A673 (cell line): ENCODE measurements at regions not wholly inside any gene's neighbourhood (a gene's known extent, or its start where the extent isn't known, plus 50 kb on each side); places are given as distances from the start of the nearest gene placed in this dataset.

Source experiments
- BruUV-seq: library from RNA; stranded (reverse); fragments of 400-500 nt; replicated peaks from 2 replicates; lab custom pipeline; 2021; lab: Mats Ljungman, UMichigan
- CTCF ChIA-PET: fragments of 300-600 bp; sonication (Branson Sonifier 250); formaldehyde crosslinking; loops from one replicate; lab custom pipeline; 2022; ENCODE audit warnings: antibody characterized with exemption; lab: Charles Lee
- POLR2A ChIA-PET: fragments of 300-600 bp; sonication (Branson Sonifier 250); formaldehyde crosslinking; loops from one replicate; lab custom pipeline; 2022; ENCODE audit warnings: antibody characterized with exemption; ENCODE audit not compliant: low non-redundant PET; lab: Charles Lee
- DNase-seq: peaks from one replicate; pipeline ENCODE4 v3.0.0-alpha.2; 2015; ENCODE audit warnings: low spot score
- H3K27ac ChIP-seq: fragments of 200-600 bp; sonication (generic); 2 replicates; pipeline ENCODE4 v1.5.1; 2016; ENCODE audit warnings: mixed run types, low read depth, mild to moderate bottlenecking, mixed read lengths, antibody characterized with exemption, low read length; ENCODE audit not compliant: poor library complexity, severe bottlenecking
- H3K27me3 ChIP-seq: fragments of 200-600 bp; sonication (generic); replicated peaks from 2 replicates; pipeline ENCODE4 v1.6.1; 2017; ENCODE audit warnings: mixed run types, low read depth, mild to moderate bottlenecking, mixed read lengths, antibody characterized with exemption, low read length; ENCODE audit not compliant: insufficient read depth, poor library complexity
- H3K36me3 ChIP-seq: fragments of 200-600 bp; sonication (generic); 2 replicates; pipeline ENCODE4 v1.6.1; 2016; ENCODE audit warnings: mixed run types, mild to moderate bottlenecking, mixed read lengths, antibody characterized with exemption, low read length; ENCODE audit not compliant: insufficient read depth, poor library complexity, severe bottlenecking
- H3K4me1 ChIP-seq: fragments of 200-600 bp; sonication (generic); 2 replicates; pipeline ENCODE4 v1.6.1; 2017; ENCODE audit warnings: mixed run types, mild to moderate bottlenecking, mixed read lengths, antibody characterized with exemption, low read length; ENCODE audit not compliant: insufficient read depth, poor library complexity, severe bottlenecking
- H3K4me3 ChIP-seq: fragments of 200-600 bp; sonication (generic); 2 replicates; pipeline ENCODE4 v1.5.1; 2016; ENCODE audit warnings: low read depth, mixed run types, mild to moderate bottlenecking, mixed read lengths, low read length; ENCODE audit not compliant: poor library complexity, severe bottlenecking
- H3K9me3 ChIP-seq: fragments of 200-600 bp; sonication (generic); 2 replicates; pipeline ENCODE4 v1.6.1; 2016; ENCODE audit warnings: mixed run types, low read depth, mild to moderate bottlenecking, mixed read lengths, antibody characterized with exemption, low read length; ENCODE audit not compliant: poor library complexity, severe bottlenecking
- EZH2 ChIP-seq: fragments of 200-600 bp; sonication (generic); IDR thresholded peaks from 2 replicates; pipeline ENCODE4 v1.6.1; 2017; ENCODE audit warnings: borderline replicate concordance, low read depth, mild to moderate bottlenecking, mixed read lengths, antibody characterized with exemption, low read length; ENCODE audit not compliant: poor library complexity, severe bottlenecking
- intact Hi-C: fragments of 100-400 bp; cut with micrococcal nuclease; formaldehyde crosslinking; loops from one replicate; pipeline ENCODE4 v1.10.0; 2022; ENCODE audit not compliant: unreplicated experiment
- TF ChIP-seq, protein P1 (sequence below): fragments of 300-800, 200-600 bp; sonication (generic); conservative IDR thresholded peaks from 2 replicates; pipeline ENCODE4 v1.5.1; 2017; ENCODE audit warnings: low read depth, mild to moderate bottlenecking, antibody characterized with exemption, low read length, moderate library complexity, mixed read lengths

DNA sequence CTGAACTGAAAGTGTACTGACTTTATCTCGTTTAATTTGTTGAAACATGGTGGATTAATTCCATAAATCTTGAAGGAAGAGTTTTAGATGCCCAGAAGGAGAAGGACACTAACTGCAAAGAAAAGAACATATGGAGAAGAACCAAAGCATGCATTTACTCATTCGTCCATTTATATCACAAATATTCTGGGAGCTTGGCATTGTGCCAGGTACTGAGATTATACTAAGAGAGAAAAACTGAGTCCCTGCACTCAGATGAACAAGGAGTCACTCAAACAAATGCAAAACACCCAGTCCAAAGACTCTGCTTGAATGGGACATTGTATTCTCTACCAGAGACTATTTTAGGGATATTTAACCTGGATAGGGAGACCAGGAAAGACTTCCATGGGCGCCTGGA, 588.0 kb upstream of the MGMT start:
- CTCF ChIA-PET: no interaction called here
- Histone ChIP-seq H3K4me1 (peaks cover 4% of the 10 kb centered on the region), H3K4me3 (no peak overlapping the region), H3K27ac (no peak overlapping the region), H3K27me3 (no peaks in the 10 kb centered on the region), H3K9me3 (no peaks in the 10 kb centered on the region), H3K36me3 (no peaks in the 10 kb centered on the region)
- no TSS peak for BruUV-seq
- POLR2A ChIA-PET: no interaction called here
- intact Hi-C loops: no loop called here
- DNase-seq: no peak
- TF ChIP-seq EZH2: no peak
- TF ChIP-seq, protein P1, sequence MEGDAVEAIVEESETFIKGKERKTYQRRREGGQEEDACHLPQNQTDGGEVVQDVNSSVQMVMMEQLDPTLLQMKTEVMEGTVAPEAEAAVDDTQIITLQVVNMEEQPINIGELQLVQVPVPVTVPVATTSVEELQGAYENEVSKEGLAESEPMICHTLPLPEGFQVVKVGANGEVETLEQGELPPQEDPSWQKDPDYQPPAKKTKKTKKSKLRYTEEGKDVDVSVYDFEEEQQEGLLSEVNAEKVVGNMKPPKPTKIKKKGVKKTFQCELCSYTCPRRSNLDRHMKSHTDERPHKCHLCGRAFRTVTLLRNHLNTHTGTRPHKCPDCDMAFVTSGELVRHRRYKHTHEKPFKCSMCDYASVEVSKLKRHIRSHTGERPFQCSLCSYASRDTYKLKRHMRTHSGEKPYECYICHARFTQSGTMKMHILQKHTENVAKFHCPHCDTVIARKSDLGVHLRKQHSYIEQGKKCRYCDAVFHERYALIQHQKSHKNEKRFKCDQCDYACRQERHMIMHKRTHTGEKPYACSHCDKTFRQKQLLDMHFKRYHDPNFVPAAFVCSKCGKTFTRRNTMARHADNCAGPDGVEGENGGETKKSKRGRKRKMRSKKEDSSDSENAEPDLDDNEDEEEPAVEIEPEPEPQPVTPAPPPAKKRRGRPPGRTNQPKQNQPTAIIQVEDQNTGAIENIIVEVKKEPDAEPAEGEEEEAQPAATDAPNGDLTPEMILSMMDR: no peak

GRCh38 chr10:128879441-128880140, 587.5 kb upstream of the MGMT start:
- no peak for DNase-seq
- BruUV-seq: no TSS peak
- Histone ChIP-seq H3K4me1 (peaks cover 4% of the 10 kb centered on the region), H3K27me3 (no peaks in the 10 kb centered on the region), H3K9me3 (no peaks in the 10 kb centered on the region), H3K36me3 (no peaks in the 10 kb centered on the region), H3K4me3 (no peak overlapping the region), H3K27ac (no peak overlapping the region)
- ChIA-PET CTCF (no interaction called here), POLR2A (no interaction called here)
- intact Hi-C loops: no loop called here
- TF ChIP-seq EZH2: no peak
- TF ChIP-seq, protein P1: no peak

GRCh38 chr10:128880159-128880725, 586.8 kb upstream of the MGMT start:
- Histone ChIP-seq H3K36me3 (no peaks in the 10 kb centered on the region), H3K4me1 (peaks cover 2% of the 10 kb centered on the region), H3K9me3 (no peaks in the 10 kb centered on the region), H3K27ac (no peak overlapping the region), H3K27me3 (no peaks in the 10 kb centered on the region), H3K4me3 (no peak overlapping the region)
- BruUV-seq: no TSS peak
- intact Hi-C loops: no loop called here
- DNase-seq: no peak
- CTCF ChIA-PET: no interaction called here
- TF ChIP-seq EZH2: no peak
- TF ChIP-seq, protein P1: no peak
- POLR2A ChIA-PET: no interaction called here
